Stimulated activated CD4-positive, alpha-beta T cell treated with anti-CD3 and anti-CD28 coated beads, Interleukin-1b, Interleukin-23, amount 100 ng/mL, for 24 hours (primary cell): ENCODE measurements at regions not wholly inside any gene's neighbourhood (a gene's known extent, or its start where the extent isn't known, plus 50 kb on each side); places are given as distances from the start of the nearest gene placed in this dataset.

Experiments
- DNase-seq, 4 experiments: peaks; one replicate each; pipeline ENCODE4 v3.0.0-alpha.2; 2020; ENCODE audit warnings: low read depth in 4 of 4, low spot score in 1 of 4

DNA sequence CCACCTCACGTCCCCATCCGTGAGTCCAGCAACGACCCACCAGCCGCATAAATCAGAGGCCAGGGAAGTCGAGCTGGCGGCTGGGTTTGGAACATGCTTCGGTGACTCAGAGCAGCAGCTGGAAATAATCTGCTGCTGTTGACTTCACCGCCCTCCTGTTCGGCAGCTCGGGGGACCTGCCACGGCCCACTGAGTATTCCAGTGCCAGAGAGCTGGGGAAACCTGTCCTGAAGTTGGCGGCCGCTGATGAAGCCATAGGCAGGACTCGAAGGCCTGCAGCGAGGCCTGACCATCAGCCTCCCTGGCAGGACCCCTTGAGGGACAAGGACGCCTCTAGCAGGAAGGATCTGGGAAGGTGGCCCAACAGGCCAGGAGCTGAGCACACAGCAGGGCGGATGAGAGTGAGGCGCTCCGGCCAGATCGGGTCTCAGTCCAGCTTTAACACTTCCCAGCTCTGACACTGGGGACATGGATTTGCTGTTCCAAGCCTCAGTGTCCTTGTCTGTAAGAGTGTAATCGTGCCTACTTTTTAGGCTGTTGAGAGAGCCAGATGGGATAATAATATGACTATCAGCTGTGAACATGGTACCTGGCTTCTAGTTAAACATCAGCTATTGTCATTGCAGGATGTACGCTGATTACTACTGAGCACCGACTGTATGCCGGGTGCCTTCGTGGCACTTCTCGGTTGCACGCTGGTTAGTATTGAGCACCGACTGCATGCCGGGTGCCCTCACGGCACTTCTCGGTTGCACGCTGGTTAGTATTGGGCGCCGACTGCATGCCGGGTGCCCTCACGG, 50.4 kb upstream of the CIBAR2 start:
- no peak for DNase-seq

GRCh38 chr16:85163278-85164112, 51.2 kb upstream of the CIBAR2 start:
- no peak for DNase-seq

- DNase-seq: no peak
These were observed 52.2 kb upstream of the CIBAR2 start for GRCh38 chr16:85164431-85164830.

DNA sequence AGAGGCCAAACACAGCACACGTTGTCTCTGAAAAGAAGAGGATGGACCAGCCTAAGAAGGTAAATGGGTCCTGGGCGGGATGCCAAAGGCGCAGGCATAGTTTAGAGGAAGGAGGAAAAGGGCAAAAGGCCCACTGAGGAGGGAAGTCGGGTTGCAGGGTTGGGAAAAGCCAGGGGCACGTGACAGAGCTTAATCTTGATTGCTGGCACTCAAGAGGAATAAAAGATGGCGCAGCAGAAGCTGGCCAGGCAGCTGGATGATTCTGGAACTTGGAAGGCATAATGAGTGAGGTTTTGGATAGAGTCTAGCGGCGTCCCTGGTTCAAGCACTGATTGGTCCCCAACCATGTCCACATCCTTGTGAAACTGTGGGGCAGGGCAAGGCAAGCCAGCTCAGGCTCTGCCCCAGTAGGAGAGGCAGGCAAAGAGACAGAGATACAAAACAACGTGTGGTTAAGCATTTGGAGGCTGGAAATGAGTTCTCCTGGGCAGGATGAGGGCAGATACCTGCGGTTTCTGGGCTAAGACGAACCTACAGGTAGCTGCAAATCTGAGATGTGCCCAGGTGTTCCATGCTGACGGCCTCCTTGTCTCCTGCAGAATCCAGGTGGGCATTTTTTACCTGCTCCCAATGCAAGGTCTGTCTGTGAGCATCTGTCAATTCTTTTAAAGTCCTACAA, 52.7 kb upstream of the CIBAR2 start:
- no peak for DNase-seq

DNA sequence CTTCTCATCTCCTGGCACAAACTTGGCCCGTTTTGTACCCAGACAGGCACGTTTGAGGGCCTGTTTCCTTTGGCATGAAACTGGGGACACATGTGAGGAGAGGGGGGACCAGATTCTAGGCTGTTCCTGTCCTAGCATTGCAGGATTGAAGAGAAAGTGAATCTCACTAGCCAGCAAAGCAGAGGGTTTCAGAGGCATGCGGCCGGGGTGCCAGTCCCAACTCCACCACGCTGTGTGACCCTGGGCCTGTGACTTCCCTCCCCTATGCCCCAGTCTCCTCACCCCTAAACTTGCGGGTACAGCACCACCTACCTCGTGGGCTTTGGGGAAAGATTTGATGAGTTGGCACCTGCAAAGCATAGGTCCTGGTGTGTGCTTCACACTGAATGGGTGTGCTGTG, 53.5 kb upstream of the CIBAR2 start:
- DNase-seq: no peak

DNA sequence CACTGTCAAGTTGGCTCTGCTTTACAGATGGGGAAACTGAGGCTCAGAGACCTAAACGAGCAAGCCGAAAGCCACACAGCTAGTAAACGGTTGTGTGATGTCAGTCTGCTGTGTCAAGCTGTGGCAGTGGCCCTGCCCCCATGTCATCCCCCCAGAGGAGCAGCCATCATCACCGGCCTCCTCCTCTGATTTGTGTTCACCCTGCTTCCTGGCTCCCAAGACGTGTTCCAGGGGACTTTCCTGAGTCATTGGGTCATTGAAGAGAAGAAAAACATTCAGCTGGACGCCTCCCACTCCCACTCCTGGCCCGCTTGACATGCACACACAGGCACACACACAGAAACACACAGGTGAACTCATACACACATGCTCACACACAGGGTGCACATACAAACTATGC, 54.0 kb upstream of the CIBAR2 start:
- DNase-seq: no peak

DNA sequence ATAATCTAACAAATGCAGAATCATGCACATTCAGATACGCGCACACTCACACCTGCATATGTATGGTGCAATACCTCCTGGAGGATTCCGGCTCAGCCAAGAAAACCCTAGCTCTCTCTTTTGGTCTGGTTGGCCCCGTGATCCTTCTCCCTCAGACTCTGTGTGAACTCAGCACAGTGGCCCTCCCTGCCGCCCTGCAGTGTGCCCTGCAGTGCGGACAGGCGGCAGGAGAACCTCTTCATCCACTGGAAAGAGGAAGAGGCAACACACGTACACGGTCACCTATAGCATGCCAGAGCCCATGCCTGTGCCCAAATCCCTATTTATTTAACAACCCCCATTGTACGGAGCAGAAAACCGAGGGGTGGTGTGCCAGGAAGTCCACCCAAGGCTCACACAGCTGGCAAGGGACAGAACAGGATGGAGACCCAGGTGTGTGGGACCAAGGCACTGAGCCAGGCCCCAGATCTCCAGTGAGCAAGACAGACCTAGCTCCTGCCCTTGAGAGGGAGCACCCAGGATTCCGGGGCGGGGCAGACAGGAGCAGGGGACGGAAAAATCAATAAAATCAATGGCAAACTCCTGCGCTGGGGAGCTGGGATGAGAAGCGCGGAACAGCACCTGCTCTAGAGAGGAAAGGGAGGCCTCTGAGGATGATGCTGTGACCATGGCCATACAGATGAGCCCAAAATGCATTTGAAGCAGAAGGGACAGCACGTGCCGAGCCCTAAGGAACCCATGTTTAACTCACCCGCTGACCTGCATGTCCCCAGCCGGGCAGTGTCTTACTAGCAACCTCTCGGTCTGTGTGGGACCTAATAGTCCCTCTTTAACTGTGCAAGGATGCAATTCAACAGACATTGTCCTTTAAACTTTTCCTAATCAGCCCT, 54.7 kb upstream of the CIBAR2 start:
- no peak for DNase-seq

GRCh38 chr16:85167589-85168537, 55.6 kb upstream of the CIBAR2 start:
- no peak for DNase-seq

- no peak for DNase-seq
These were observed 56.5 kb upstream of the CIBAR2 start for GRCh38 chr16:85168732-85169256.

DNA sequence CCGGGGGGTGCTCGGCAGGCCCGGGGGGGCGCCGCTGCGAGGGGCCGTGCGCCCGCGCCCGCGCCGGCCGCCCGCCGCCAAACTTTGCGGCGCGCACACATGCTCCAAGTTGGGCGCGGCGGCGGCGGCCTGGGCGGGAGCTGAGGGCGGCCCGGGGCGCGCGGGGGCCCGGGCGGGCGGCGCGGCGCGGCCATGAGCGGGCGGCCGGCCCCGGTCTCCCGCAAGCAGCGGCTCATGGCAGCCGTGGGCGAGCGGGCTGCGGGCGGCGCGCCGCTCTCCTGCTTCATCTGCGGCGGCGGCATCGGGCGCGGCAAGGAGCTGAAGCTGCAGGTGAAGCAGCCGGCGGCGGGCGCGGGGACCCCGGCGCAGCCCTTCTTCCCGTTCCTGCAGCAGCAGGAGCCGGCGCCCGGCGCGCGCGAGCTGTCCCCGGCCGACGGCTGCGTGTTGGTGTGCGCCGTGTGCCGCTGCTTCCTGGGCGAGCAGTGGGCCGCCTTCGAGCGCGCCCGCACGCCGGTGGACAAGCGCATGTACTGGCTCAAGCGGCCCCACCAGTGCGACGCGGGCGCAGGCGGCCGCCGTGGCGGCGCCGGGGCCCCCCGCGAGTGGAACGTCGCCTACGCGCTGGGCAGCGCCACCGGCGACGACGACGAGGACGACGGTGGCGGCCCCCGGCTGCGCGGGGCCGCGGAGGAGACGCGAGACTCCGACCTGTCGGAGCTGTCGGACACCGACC, 57.2 kb upstream of the CIBAR2 start:
- no peak for DNase-seq

GRCh38 chr16:85170066-85170491, 57.8 kb upstream of the CIBAR2 start:
- no peak for DNase-seq

DNA sequence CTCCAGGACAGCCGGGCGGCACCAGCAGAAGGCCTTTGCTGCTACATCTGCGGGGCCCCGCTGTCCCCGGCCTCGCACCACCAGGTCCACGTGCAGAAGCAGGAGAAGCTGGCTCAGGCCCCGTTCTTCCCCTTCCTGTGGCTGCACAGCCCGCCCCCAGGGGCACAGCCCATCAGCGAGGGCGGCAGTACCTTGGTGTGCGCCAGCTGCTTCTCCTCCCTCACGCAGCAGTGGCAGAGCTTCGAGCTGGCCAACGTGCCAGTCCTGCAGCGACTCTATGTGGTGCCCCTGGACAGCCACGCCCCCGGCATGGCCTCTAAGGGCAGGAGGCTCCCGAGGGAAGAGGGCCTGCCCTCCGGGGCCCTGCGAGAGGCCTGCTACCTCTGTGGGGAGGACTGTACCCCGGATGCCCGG, 58.3 kb upstream of the CIBAR2 start:
- no peak for DNase-seq

- no peak for DNase-seq
These were observed 58.9 kb upstream of the CIBAR2 start for GRCh38 chr16:85171004-85171758.

GRCh38 chr16:85171759-85172454, 59.6 kb upstream of the CIBAR2 start:
- no peak for DNase-seq

- DNase-seq: no peak
These were observed 60.3 kb upstream of the CIBAR2 start for GRCh38 chr16:85172455-85173145.

GRCh38 chr16:85173146-85173980, 61.1 kb upstream of the CIBAR2 start:
- DNase-seq: no peak
